Activated CD8-positive, alpha-beta T cell treated with anti-CD3 and anti-CD28 coated beads for 36 hours (primary cell): ENCODE measurements at regions not wholly inside any gene's neighbourhood (a gene's known extent, or its start where the extent isn't known, plus 50 kb on each side); places are given as distances from the start of the nearest gene placed in this dataset.
"Not testable (repeated sequence)": the region's sequence is repeated elsewhere in the genome, so short reads cannot be mapped to it uniquely, and the experiment has no call there.

ENCODE experiments used
- ATAC-seq: fragments of 200-7000 bp; cut with Tn5 transposase; one replicate; pipeline ENCODE4 v1.10.0; 2021; ENCODE audit warnings: mild to moderate bottlenecking, moderate library complexity
- CTCF ChIA-PET: fragments of 350-600 bp; sonication (Branson Sonifier 250); formaldehyde crosslinking; loops from one replicate; lab custom pipeline; 2021; ENCODE audit warnings: antibody characterized with exemption; lab: Charles Lee
- POLR2A ChIA-PET: fragments of 350-600 bp; sonication (Branson Sonifier 250); formaldehyde crosslinking; loops from one replicate; lab custom pipeline; 2021; ENCODE audit warnings: antibody characterized with exemption; lab: Charles Lee
- DNase-seq: peaks from one replicate; pipeline ENCODE4 v3.0.0-alpha.2; 2020
- H3K27ac Mint-ChIP-seq: one replicate; pipeline ENCODE4 v1.8.0; 2021; ENCODE audit warnings: mild to moderate bottlenecking, mixed read lengths
- H3K27me3 Mint-ChIP-seq: one replicate; pipeline ENCODE4 v1.8.0; 2021; ENCODE audit warnings: mixed read lengths
- H3K36me3 Mint-ChIP-seq: one replicate; pipeline ENCODE4 v1.8.0; 2021; ENCODE audit warnings: low read depth, mixed read lengths
- H3K4me1 Mint-ChIP-seq: one replicate; pipeline ENCODE4 v1.8.0; 2021; ENCODE audit warnings: low read depth, mixed read lengths
- H3K4me3 Mint-ChIP-seq: one replicate; pipeline ENCODE4 v1.8.0; 2021; ENCODE audit warnings: mild to moderate bottlenecking, moderate library complexity, mixed read lengths
- H3K9me3 Mint-ChIP-seq: one replicate; pipeline ENCODE4 v1.8.0; 2021; ENCODE audit warnings: mixed read lengths
- CTCF ChIP-seq: fragments of 200-600 bp; IDR thresholded peaks from one replicate; pipeline ENCODE4 v1.8.0; 2022; ENCODE audit warnings: antibody characterized with exemption, mild to moderate bottlenecking
- intact Hi-C: fragments of 100-400 bp; cut with micrococcal nuclease; formaldehyde crosslinking; loops from one replicate; pipeline ENCODE4 v1.10.0; 2022

- DNase-seq (no peak), ATAC-seq (no peak)
- Mint-ChIP-seq H3K36me3 (no peaks in the 10 kb centered on the region), H3K4me1 (peaks cover 2% of the 10 kb centered on the region), H3K9me3 (no peaks in the 10 kb centered on the region), H3K27me3 (peaks cover 19% of the 10 kb centered on the region), H3K27ac (no peak overlapping the region), H3K4me3 (no peak overlapping the region)
- ChIA-PET POLR2A (no interaction called here), CTCF (no interaction called here)
- intact Hi-C loops: no loop called here
- TF ChIP-seq CTCF: no peak
These were observed 68.6 kb upstream of the SEM1 start for GRCh38 chr7:96778263-96778662.

GRCh38 chr7:96781919-96782318, 72.3 kb upstream of the SEM1 start:
- CTCF ChIA-PET: no interaction called here
- Mint-ChIP-seq H3K27me3 (peaks cover 7% of the 10 kb centered on the region), H3K9me3 (no peaks in the 10 kb centered on the region), H3K36me3 (no peaks in the 10 kb centered on the region), H3K27ac (no peak overlapping the region), H3K4me3 (no peak overlapping the region), H3K4me1 (no peaks in the 10 kb centered on the region)
- TF ChIP-seq CTCF: no peak
- intact Hi-C loops: no loop called here
- POLR2A ChIA-PET: no interaction called here
- DNase-seq: no peak
- ATAC-seq: no peak

GRCh38 chr7:96782686-96783298, 73.1 kb upstream of the SEM1 start:
- CTCF ChIA-PET, H3K27me3 Mint-ChIP-seq, H3K9me3 Mint-ChIP-seq, H3K36me3 Mint-ChIP-seq, H3K27ac Mint-ChIP-seq, DNase-seq, ATAC-seq, intact Hi-C loops, POLR2A ChIA-PET, H3K4me1 Mint-ChIP-seq, H3K4me3 Mint-ChIP-seq: not testable (repeated sequence)

GRCh38 chr7:96784597-96784996, 75.0 kb upstream of the SEM1 start:
- intact Hi-C loops: no loop called here
- no peaks in the 10 kb centered on the region for H3K4me1 Mint-ChIP-seq
- H3K27ac Mint-ChIP-seq: no peak overlapping the region
- TF ChIP-seq CTCF: no peak
- ChIA-PET CTCF (no interaction called here), POLR2A (no interaction called here)
- H3K36me3 Mint-ChIP-seq: no peaks in the 10 kb centered on the region
- ATAC-seq (no peak), DNase-seq (no peak)
- no peak overlapping the region for H3K4me3 Mint-ChIP-seq
- H3K27me3 Mint-ChIP-seq: no peaks in the 10 kb centered on the region
- no peaks in the 10 kb centered on the region for H3K9me3 Mint-ChIP-seq

- DNase-seq (no peak), ATAC-seq (no peak)
- Mint-ChIP-seq H3K9me3 (no peaks in the 10 kb centered on the region), H3K36me3 (no peaks in the 10 kb centered on the region), H3K4me1 (no peaks in the 10 kb centered on the region), H3K4me3 (no peak overlapping the region), H3K27ac (no peak overlapping the region), H3K27me3 (no peaks in the 10 kb centered on the region)
- intact Hi-C loops: no loop called here
- POLR2A ChIA-PET: no interaction called here
- TF ChIP-seq CTCF: no peak
- CTCF ChIA-PET: no interaction called here
These were observed 76.8 kb upstream of the SEM1 start for GRCh38 chr7:96786261-96786997.
